ENCODE measurements at regions not wholly inside any gene's neighbourhood (a gene's known extent, or its start where the extent isn't known, plus 50 kb on each side); places are given as distances from the start of the nearest gene placed in this dataset.

DNA sequence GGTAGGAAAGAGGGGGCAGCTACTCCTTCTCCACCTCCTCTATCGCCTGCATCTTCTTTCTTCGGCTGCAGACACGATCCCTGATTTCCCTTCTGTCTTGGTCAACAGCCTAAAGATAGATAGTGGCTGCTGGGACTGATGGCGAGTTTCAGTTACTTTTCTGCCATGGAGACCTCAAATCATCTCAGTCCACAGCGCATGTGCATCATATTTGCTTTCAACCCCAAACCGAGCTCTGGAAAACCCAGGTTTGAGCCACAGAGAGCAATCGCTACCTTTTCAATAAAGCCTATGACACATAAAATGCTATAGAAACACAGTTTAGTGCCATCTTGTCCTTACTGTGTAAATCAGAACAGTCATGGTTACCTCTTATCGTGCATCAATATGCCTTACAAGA lies 142.9 kb upstream of the IRF2BP2 start:
- TF ChIP-seq EZH2phosphoT487 (IDR thresholded peaks at IDR 0.05; ENCODE audit: borderline replicate concordance) (no peak), POLR2A (IDR thresholded peaks at IDR 0.05; ENCODE audit: borderline replicate concordance, extremely low read depth, insufficient read depth, insufficient read length) (no peak), EZH2 (IDR thresholded peaks at IDR 0.05) (no peak)
- TF ChIP-seq, protein P1, sequence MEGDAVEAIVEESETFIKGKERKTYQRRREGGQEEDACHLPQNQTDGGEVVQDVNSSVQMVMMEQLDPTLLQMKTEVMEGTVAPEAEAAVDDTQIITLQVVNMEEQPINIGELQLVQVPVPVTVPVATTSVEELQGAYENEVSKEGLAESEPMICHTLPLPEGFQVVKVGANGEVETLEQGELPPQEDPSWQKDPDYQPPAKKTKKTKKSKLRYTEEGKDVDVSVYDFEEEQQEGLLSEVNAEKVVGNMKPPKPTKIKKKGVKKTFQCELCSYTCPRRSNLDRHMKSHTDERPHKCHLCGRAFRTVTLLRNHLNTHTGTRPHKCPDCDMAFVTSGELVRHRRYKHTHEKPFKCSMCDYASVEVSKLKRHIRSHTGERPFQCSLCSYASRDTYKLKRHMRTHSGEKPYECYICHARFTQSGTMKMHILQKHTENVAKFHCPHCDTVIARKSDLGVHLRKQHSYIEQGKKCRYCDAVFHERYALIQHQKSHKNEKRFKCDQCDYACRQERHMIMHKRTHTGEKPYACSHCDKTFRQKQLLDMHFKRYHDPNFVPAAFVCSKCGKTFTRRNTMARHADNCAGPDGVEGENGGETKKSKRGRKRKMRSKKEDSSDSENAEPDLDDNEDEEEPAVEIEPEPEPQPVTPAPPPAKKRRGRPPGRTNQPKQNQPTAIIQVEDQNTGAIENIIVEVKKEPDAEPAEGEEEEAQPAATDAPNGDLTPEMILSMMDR (IDR thresholded peaks at IDR 0.05 in 2 of 3, conservative IDR thresholded peaks at IDR 0.05 in 1 of 3; ENCODE audit: borderline replicate concordance in 1 of 3, insufficient read depth in 1 of 3, low read depth in 2 of 3, low read length in 2 of 3): no peak
